ENCODE measurements at regions not wholly inside any gene's neighbourhood (a gene's known extent, or its start where the extent isn't known, plus 50 kb on each side); places are given as distances from the start of the nearest gene placed in this dataset.

DNA sequence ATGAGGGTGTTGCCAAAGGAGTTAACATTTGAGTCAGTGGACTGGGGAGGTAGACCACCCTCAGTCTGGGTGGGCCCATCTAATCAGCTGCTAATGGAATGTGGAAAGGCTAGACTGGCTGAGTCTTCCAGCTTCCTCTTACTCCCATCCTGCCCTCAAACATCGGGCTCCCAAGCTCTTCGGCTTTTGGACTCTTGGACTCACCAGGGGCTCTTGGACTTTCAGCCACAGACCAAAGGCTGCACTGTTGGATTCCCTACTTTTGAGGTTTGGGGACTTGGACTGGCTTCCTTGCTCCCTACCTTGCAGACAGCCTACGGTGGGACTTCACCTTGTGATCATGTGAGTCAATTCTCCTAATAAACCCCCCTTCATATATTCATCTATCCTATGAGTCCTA lies 276.6 kb upstream of the DIO3 start:
- TF ChIP-seq CTCF (IDR thresholded peaks at IDR 0.05) (no peak), POLR2AphosphoS5 (IDR thresholded peaks at IDR 0.05; ENCODE audit: low read depth, low read length) (no peak), REST (IDR thresholded peaks at IDR 0.05; ENCODE audit: insufficient read depth in 1 of 2, low read depth in 2 of 2, low read length in 1 of 2) (no peak)

Measured in Panc1 (cell line).